B cell (primary cell): ENCODE measurements at regions not wholly inside any gene's neighbourhood (a gene's known extent, or its start where the extent isn't known, plus 50 kb on each side); places are given as distances from the start of the nearest gene placed in this dataset.

Source experiments
- ATAC-seq: fragments of 200-7000 bp; cut with Tn5 transposase; one replicate; pipeline ENCODE4 v1.10.0; 2021; ENCODE audit warnings: low read depth, mild to moderate bottlenecking, moderate number of reproducible peaks, moderate library complexity
- CTCF ChIA-PET: fragments of 350-600 bp; sonication (Branson Sonifier 250); formaldehyde crosslinking; loops from one replicate; lab custom pipeline; 2021; ENCODE audit warnings: antibody characterized with exemption, inconsistent platforms; lab: Charles Lee
- POLR2A ChIA-PET: fragments of 350-600 bp; sonication (Branson Sonifier 250); formaldehyde crosslinking; loops from one replicate; lab custom pipeline; 2021; ENCODE audit warnings: antibody characterized with exemption; lab: Charles Lee
- DNase-seq: peaks from one replicate; pipeline ENCODE4 v3.0.0; 2013
- H2AFZ ChIP-seq: 2 replicates; pipeline ENCODE4 v1.6.1; 2012; ENCODE audit warnings: mild to moderate bottlenecking, low read depth, low read length; ENCODE audit not compliant: insufficient read depth, poor library complexity, severe bottlenecking
- H3K27ac ChIP-seq, 2 donors: 1 replicate in 1 of 2; 2 replicates in 1 of 2; pipeline ENCODE4 v1.5.1; 2012 to 2013; ENCODE audit warnings: low read length in 2 of 2, mild to moderate bottlenecking in 2 of 2, moderate library complexity in 1 of 2
- H3K27me3 ChIP-seq, 4 experiments: fragments of 200-600 bp in 1 of 4; sonication (generic) in 1 of 4; replicated peaks in 1 of 4; 1 replicate in 2 of 4; 2 replicates in 2 of 4; pipeline versions ENCODE4 v1.6.1 to v1.7.0; 2013 to 2016; ENCODE audit warnings: low read length in 3 of 4, mild to moderate bottlenecking in 2 of 4, mixed read lengths in 1 of 4, moderate library complexity in 1 of 4; ENCODE audit not compliant: insufficient read depth in 4 of 4, control insufficient read depth in 3 of 4; ENCODE audit errors: control extremely low read depth in 1 of 4
- H3K36me3 ChIP-seq, 2 experiments: replicated peaks in 1 of 2; 1 replicate in 1 of 2; 2 replicates in 1 of 2; pipeline versions ENCODE4 v1.6.1 to v1.7.1; 2013; ENCODE audit warnings: low read length in 1 of 2; ENCODE audit not compliant: insufficient read depth in 2 of 2, control insufficient read depth in 1 of 2; ENCODE audit errors: control extremely low read depth in 1 of 2, extremely low read depth in 1 of 2
- H3K4me1 ChIP-seq, 2 donors: fragments of 200-600 bp in 1 of 2; sonication (generic) in 1 of 2; 1 replicate in 1 of 2; 2 replicates in 1 of 2; pipeline versions ENCODE4 v1.5.1 to v1.6.1; 2013 to 2017; ENCODE audit warnings: low read length in 2 of 2; ENCODE audit not compliant: control insufficient read depth in 2 of 2, insufficient read depth in 2 of 2
- H3K4me2 ChIP-seq: replicated peaks from 2 replicates; pipeline ENCODE3; 2012; ENCODE audit warnings: mild to moderate bottlenecking, low read depth, low read length; ENCODE audit not compliant: poor library complexity, severe bottlenecking
- H3K4me3 ChIP-seq, 5 experiments: fragments of 200-600 bp in 1 of 5; sonication (generic) in 1 of 5; 1 replicate in 3 of 5; 2 replicates in 2 of 5; pipeline versions ENCODE4 v1.5.1 to v1.7.0; 2011 to 2016; ENCODE audit warnings: low read length in 4 of 5, mild to moderate bottlenecking in 4 of 5, low read depth in 2 of 5, control low read depth in 1 of 5, moderate library complexity in 1 of 5; ENCODE audit not compliant: insufficient read depth in 1 of 5; ENCODE audit errors: control extremely low read depth in 1 of 5, extremely low read depth in 1 of 5
- H3K79me2 ChIP-seq: fragments of 200-600 bp; sonication (generic); one replicate; pipeline ENCODE4 v1.6.0; 2016; ENCODE audit warnings: low read length; ENCODE audit not compliant: control insufficient read depth, insufficient read depth
- H3K9ac ChIP-seq: fragments of 200-600 bp; sonication (generic); 2 replicates; pipeline ENCODE4 v1.6.1; 2017; ENCODE audit warnings: mild to moderate bottlenecking, low read length, moderate library complexity
- H3K9me3 ChIP-seq, 3 donors: one replicate each; pipeline versions ENCODE4 v1.6.1 to v1.7.1; 2013; ENCODE audit warnings: low read length in 2 of 3; ENCODE audit not compliant: control insufficient read depth in 2 of 3, insufficient read depth in 1 of 3; ENCODE audit errors: control extremely low read depth in 1 of 3
- H4K20me1 ChIP-seq: 2 replicates; pipeline ENCODE4 v1.6.0; 2012; ENCODE audit warnings: mild to moderate bottlenecking, low read length; ENCODE audit not compliant: insufficient read depth, control insufficient read depth, poor library complexity, severe bottlenecking
- H3K27ac Mint-ChIP-seq: one replicate; pipeline ENCODE4 v1.8.0; 2021; ENCODE audit warnings: mixed read lengths
- H3K27me3 Mint-ChIP-seq: one replicate; pipeline ENCODE4 v1.8.0; 2021; ENCODE audit warnings: mixed read lengths
- H3K4me1 Mint-ChIP-seq: one replicate; pipeline ENCODE4 v1.8.0; 2021; ENCODE audit warnings: mixed read lengths
- H3K4me3 Mint-ChIP-seq: one replicate; pipeline ENCODE4 v1.8.0; 2021; ENCODE audit warnings: mixed read lengths
- H3K9me3 Mint-ChIP-seq: one replicate; pipeline ENCODE4 v1.8.0; 2022; ENCODE audit warnings: mixed read lengths; ENCODE audit not compliant: insufficient read depth
- CTCF ChIP-seq: fragments of 200-600 bp; IDR thresholded peaks from one replicate; pipeline ENCODE4 v1.8.0; 2022; ENCODE audit warnings: antibody characterized with exemption, mild to moderate bottlenecking
- EZH2 ChIP-seq: IDR thresholded peaks from 2 replicates; pipeline ENCODE4 v1.6.1; 2012; ENCODE audit warnings: borderline replicate concordance, low read depth, mild to moderate bottlenecking, moderate library complexity, low read length; ENCODE audit not compliant: insufficient read depth, poor library complexity, severe bottlenecking
- WGBS: methylation state at CpG from one replicate; pipeline ENCODE4 v1.1.5; 2013; ENCODE audit warnings: missing lambda C conversion rate; ENCODE audit not compliant: insufficient coverage; 5-methylcytosine and 5-hydroxymethylcytosine counted together
- intact Hi-C: fragments of 100-400 bp; cut with micrococcal nuclease; formaldehyde crosslinking; loops from one replicate; pipeline ENCODE4 v1.10.0; 2022

- no CpG with 5 or more reads among the region's 1 CpG for WGBS
- H3K9ac ChIP-seq: no peak overlapping the region
- no peak overlapping the region for H3K4me3 ChIP-seq
- H3K9me3 ChIP-seq: no peaks in the 10 kb centered on the region
- ChIA-PET POLR2A (no interaction called here), CTCF (no interaction called here)
- Mint-ChIP-seq H3K27ac (no peak overlapping the region), H3K9me3 (no peaks in the 10 kb centered on the region), H3K4me3 (no peak overlapping the region), H3K4me1 (no peaks in the 10 kb centered on the region), H3K27me3 (peaks cover 8% of the 10 kb centered on the region)
- no peaks in the 10 kb centered on the region for H3K27me3 ChIP-seq
- no peak overlapping the region for H3K27ac ChIP-seq
- intact Hi-C loops: no loop called here
- H4K20me1 ChIP-seq: no peaks in the 10 kb centered on the region
- H2AFZ ChIP-seq: no peak overlapping the region
- ATAC-seq: no peak
- no peaks in the 10 kb centered on the region for H3K36me3 ChIP-seq
- H3K79me2 ChIP-seq: no peaks in the 10 kb centered on the region
- no peaks in the 10 kb centered on the region for H3K4me1 ChIP-seq
- TF ChIP-seq EZH2 (no peak), CTCF (no peak)
- H3K4me2 ChIP-seq: no peak overlapping the region
- no peak for DNase-seq
Observed at GRCh38 chr11:104682206-104682605, 216.1 kb downstream of the CASP12 start.

GRCh38 chr11:104679258-104679657 is 219.0 kb downstream of the CASP12 start:
- Histone ChIP-seq H3K9me3 (no peaks in the 10 kb centered on the region), H3K9ac (no peak overlapping the region), H3K36me3 (no peaks in the 10 kb centered on the region), H3K27me3 (no peaks in the 10 kb centered on the region), H3K79me2 (no peaks in the 10 kb centered on the region), H3K4me3 (no peak overlapping the region), H3K27ac (no peak overlapping the region), H2AFZ (no peak overlapping the region), H3K4me1 (no peaks in the 10 kb centered on the region), H4K20me1 (no peaks in the 10 kb centered on the region), H3K4me2 (no peak overlapping the region)
- Mint-ChIP-seq H3K9me3 (peaks cover 2% of the 10 kb centered on the region), H3K4me3 (no peak overlapping the region), H3K27me3 (no peaks in the 10 kb centered on the region), H3K4me1 (no peaks in the 10 kb centered on the region), H3K27ac (no peak overlapping the region)
- ChIA-PET CTCF (no interaction called here), POLR2A (no interaction called here)
- ATAC-seq (no peak), DNase-seq (no peak)
- TF ChIP-seq EZH2: no peak
- no peak for TF ChIP-seq CTCF
- intact Hi-C loops: no loop called here
- WGBS: no CpG with 5 or more reads among the region's 2 CpGs
